HG02884 (cell line): ENCODE measurements at regions not wholly inside any gene's neighbourhood (a gene's known extent, or its start where the extent isn't known, plus 50 kb on each side); places are given as distances from the start of the nearest gene placed in this dataset.
A peak's percentile ranks its signal among the peaks of the same experiment; 100 is the strongest.

Source experiments
- ATAC-seq: cut with Tn5 transposase; IDR thresholded peaks from one replicate; pipeline ENCODE4 v1.9.1; 2021; ENCODE audit warnings: mild to moderate bottlenecking, moderate library complexity; ENCODE audit not compliant: unreplicated experiment

GRCh38 chr5:97542469-97542868, 359.4 kb upstream of the RIOK2 start:
- no peak for ATAC-seq

GRCh38 chr5:97543166-97543565, 360.1 kb upstream of the RIOK2 start:
- no peak for ATAC-seq

GRCh38 chr5:97544240-97544639, 361.2 kb upstream of the RIOK2 start:
- no peak for ATAC-seq

DNA sequence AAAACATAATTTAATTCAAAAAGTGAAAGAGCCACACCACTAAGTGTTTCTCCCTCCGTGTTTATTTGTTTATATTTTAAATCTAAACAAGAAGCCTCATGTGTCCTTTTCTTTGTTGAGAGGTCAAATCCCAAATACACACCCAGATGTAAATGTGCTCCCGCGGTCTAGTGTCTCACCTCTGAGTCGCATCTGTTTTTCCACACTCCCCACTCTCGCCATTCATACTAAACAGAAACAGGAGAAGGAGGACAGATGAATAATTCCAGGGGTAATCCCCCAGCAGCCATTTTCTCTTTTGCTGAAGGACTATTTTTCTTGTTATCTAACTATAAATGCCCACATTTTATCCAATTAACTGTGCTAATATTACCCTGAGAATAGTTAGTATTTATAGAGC, 361.6 kb upstream of the RIOK2 start:
- ATAC-seq = no peak

- no peak for ATAC-seq
These were observed 362.4 kb upstream of the RIOK2 start for GRCh38 chr5:97545446-97545845.

GRCh38 chr5:97545886-97546535, 363.0 kb upstream of the RIOK2 start:
- ATAC-seq = no peak

GRCh38 chr5:97547430-97547829, 364.4 kb upstream of the RIOK2 start:
- no peak for ATAC-seq

DNA sequence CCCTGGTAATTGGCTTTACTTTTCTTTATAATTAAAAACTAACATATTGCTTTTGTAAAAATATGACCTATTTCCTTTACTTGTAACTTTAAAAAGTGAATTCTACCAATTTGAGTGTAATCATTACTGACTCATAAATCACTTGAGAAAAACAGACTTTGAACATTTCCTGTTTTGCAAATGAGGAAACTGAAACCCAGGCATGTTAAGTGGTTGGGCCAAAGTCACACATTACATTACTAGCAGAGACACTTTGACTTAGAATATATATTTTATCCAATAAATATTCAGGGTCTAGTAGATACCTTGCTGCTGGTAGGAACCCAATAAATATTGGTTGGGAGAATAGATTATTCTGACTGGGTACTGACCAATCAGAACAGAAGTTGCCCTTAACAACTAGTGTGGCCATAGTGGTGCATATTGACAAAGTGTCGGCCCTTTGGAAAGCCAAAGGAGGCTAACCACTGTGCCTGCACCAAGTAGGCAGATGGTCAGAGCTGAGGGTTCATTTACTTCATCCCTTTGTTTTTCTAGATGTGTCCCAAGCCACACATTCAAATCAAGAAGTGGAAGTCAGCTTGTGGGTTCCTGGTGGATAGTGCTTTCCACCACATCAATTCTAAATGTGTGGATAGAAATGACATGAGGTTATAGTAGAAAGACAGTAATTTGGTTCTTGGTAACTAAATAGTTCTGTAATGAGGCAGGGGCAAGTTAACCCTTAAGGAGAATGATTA, 365.1 kb upstream of the RIOK2 start:
- peak; percentile 89 for ATAC-seq

- ATAC-seq = no peak
These were observed 365.7 kb upstream of the RIOK2 start for GRCh38 chr5:97548739-97549080.

- no peak for ATAC-seq
These were observed 366.4 kb upstream of the RIOK2 start for GRCh38 chr5:97549496-97549895.

DNA sequence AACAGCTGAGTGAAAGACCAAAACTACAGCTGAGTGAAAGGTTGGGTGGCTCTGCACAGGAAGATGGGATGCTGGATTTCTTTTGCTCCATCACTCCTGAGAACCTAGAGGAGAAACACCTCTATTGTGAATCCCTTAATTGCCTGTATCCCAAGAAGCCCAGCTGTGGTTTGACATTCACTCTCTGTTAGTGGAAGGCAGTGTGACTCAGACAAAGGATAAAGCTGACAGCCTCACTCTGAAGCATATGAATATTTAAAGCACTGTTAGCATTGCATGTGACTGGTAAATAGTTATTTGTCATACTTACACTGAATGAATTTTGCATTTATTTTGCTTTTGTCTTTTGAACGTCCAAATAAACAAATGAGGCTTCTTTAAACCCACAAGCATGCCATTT, 367.1 kb upstream of the RIOK2 start:
- no peak for ATAC-seq

GRCh38 chr5:97550818-97551217, 367.8 kb upstream of the RIOK2 start:
- no peak for ATAC-seq

DNA sequence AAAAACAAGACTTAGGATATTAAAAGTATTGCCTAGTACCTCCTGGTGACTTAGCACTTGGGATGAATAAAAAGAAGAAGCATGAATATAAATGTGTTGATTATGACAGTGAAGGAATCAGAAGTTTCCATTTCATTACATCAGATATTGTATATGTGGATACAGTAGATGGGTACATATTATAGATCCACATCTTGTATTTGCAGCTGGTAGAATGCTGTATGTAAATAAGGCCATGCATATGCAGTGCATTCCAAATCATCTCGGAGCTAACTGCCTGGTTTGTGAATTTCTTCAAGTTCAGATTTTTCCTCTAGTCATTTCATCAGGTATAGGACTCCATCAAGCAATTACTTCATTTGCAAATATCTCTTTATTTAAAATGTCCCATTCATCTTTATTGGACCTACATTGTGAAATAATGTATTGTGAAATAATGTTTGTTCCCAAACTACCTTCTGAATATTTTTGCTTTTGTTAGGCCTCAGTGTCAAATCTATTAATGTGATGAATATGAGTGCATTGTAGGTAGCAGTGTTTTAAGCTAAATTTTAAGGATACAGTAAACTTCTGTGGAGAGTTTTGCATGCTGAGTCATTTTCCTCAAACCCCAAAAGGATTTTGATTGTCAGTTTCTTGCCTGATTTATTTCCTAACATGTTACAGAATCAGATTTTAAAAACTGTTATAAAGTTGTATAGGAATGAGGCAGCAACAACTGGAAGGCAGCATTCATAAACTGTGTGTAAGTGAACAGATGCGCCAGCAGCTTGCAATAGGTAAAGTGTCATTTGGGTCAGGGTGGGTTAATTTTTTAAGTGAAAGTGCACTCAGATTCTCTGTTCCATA, 370.8 kb upstream of the RIOK2 start:
- no peak for ATAC-seq

- ATAC-seq = no peak
These were observed 372.1 kb upstream of the RIOK2 start for GRCh38 chr5:97554977-97555643.

GRCh38 chr5:97555644-97555981, 372.6 kb upstream of the RIOK2 start:
- no peak for ATAC-seq

GRCh38 chr5:97559827-97560598, 377.0 kb upstream of the RIOK2 start:
- ATAC-seq = no peak

DNA sequence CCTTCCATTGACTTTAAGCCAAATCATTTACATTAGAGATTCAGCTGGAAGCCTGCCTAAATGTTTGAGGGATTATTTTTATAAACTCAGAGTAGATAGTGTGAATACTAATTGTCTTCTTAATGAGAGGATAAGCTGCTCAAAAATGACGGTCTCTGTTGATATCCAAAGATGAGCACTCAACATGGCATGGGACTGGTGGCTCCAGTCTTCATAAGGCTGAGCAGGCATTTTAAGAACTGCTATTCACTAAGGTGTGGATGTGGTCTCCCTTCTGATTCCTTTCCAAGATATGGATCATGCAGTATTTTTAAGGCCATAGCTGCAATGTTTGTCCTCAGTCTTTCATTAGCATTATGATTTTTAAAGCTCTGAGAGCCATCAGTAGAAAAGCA, 377.5 kb upstream of the RIOK2 start:
- no peak for ATAC-seq

GRCh38 chr5:97563050-97563657, 380.1 kb upstream of the RIOK2 start:
- no peak for ATAC-seq

DNA sequence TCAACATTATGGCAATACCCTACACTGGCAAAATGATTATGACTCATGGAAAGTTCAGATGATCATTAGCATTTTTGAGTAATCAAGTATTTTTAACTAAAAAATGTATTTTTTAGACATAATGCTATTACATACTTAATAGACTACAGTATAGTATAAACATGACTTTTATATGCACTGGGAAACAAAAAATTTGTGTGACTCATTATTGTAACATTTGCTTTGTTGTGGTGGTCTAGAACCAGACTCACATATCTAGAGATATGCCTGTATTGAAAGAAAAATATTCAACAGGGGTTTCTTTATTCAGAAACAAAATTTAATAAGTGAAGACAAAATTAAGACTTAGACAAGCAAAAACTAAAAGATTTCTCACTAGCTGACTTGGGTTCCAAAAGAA, 385.3 kb upstream of the RIOK2 start:
- no peak for ATAC-seq

GRCh38 chr5:97570242-97570641, 387.2 kb upstream of the RIOK2 start:
- no peak for ATAC-seq
